Fibroblast of pulmonary artery (primary cell): ENCODE measurements at regions not wholly inside any gene's neighbourhood (a gene's known extent, or its start where the extent isn't known, plus 50 kb on each side); places are given as distances from the start of the nearest gene placed in this dataset.

Source experiments
- DNase-seq: peaks from one replicate; pipeline ENCODE4 v3.0.0-alpha.2; 2010; ENCODE audit warnings: low read depth
- H3K4me3 ChIP-seq: replicated peaks from 2 replicates; pipeline ENCODE4 v1.5.1; 2011; ENCODE audit warnings: low read depth, mild to moderate bottlenecking, control low read depth, low read length, moderate library complexity
- CTCF ChIP-seq: IDR thresholded peaks from 2 replicates; pipeline ENCODE4 v1.5.1; 2011; ENCODE audit warnings: mild to moderate bottlenecking, control low read depth, low read length, inconsistent platforms; ENCODE audit errors: missing control alignments

DNA sequence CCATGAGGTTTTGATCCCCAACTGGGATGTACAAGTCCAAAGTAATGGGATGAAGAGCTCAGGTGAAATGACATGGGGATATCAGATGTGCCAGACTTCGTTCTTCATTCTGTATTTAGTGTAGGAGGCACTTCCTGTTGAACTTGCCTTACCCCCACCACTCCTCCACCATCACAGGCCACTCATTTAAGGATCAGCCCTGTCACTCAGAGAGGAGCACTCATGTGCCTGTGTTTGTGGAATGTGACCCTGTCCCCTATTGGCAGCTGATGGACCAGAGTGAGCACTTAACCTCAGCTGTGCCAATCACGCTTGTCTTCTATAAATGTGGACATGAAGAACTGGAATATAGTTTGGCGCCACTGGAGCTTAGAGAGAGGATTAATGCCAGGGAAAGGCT is 91.4 kb upstream of the CTTNBP2NL start:
- no peak for TF ChIP-seq CTCF
- no peak for DNase-seq
- H3K4me3 ChIP-seq = no peak overlapping the region

DNA sequence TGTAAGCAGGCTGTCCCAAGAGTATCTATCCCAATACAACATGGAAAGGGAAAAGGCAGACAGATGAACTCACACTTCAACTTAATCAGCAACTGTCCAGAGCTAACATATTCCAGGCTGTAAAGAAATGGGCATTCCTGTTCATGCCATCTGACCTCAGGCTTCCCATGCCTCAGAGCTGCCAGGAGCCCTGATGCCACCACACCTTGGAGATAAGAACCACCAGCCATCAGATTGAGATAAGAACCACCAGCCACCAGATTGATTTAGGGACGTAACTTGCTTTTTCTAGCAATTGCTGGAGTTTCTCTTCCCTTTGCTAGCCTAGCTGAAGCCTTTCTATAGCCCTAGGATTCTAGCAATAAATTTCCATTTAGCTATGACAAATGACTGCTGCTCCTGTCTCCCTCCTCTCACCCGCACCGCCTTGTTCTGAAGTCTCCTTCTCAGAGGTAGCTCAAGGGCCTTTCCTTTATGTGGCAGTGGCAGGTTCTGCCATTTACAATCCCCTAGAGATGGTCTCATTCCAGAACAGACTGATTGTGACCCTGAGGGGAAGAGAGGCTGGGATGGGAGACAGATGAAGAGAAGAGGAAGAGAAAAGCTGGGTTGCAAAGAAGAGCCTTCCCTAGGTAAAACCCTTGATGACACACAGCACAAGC is 88.0 kb upstream of the CTTNBP2NL start:
- TF ChIP-seq CTCF = no peak
- DNase-seq = no peak

GRCh38 chr1:112308716-112309115 is 87.3 kb upstream of the CTTNBP2NL start:
- DNase-seq = no peak
- TF ChIP-seq CTCF = no peak
- no peak overlapping the region for H3K4me3 ChIP-seq

More for the DNA sequence above, 88.0 kb upstream of the CTTNBP2NL start:
- no peak overlapping the region for H3K4me3 ChIP-seq

DNA sequence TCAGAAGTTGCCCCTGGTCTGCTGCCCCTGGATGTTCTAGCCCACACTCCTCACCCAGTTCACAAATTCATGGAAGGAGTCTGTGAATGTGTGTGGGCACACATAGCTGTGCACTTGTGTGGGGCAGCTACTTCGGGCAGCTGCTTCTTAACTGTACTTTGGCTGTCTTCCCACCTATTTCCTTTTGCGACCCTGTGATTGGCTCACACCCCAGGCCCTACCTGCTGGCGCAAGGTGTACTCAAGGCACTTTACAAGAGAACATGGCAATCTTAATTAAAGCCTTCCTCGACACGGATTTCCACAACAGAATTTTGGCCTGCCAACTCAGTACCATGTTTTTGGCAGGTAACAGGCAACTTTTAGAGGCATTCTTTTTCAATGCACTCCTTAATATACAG is 86.5 kb upstream of the CTTNBP2NL start:
- no peak overlapping the region for H3K4me3 ChIP-seq
- no peak for TF ChIP-seq CTCF
- no peak for DNase-seq

DNA sequence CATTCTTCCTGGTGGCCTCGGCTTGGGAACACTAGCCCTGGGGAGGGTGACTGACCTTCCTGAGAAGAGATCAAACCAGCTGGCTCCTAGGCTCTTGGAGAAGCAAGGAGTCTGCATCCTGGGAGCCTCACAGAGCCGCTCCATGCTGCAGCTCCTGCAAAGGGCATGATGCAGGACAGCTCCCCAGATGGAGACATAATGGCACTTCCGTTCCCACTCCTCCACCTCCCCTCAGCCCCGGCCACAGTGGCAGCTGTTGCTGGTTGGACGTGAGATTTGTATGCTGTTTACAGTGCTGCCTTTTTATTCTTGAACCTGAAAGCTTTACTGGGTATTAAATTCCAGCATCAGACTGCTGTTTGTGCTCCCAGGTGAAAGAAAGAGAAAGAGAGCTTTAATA is 83.7 kb upstream of the CTTNBP2NL start:
- no peak for TF ChIP-seq CTCF
- no peak overlapping the region for H3K4me3 ChIP-seq
- no peak for DNase-seq

- no peak for DNase-seq
- no peak for TF ChIP-seq CTCF
- no peak overlapping the region for H3K4me3 ChIP-seq
These were observed 83.1 kb upstream of the CTTNBP2NL start for GRCh38 chr1:112312879-112313278.

DNA sequence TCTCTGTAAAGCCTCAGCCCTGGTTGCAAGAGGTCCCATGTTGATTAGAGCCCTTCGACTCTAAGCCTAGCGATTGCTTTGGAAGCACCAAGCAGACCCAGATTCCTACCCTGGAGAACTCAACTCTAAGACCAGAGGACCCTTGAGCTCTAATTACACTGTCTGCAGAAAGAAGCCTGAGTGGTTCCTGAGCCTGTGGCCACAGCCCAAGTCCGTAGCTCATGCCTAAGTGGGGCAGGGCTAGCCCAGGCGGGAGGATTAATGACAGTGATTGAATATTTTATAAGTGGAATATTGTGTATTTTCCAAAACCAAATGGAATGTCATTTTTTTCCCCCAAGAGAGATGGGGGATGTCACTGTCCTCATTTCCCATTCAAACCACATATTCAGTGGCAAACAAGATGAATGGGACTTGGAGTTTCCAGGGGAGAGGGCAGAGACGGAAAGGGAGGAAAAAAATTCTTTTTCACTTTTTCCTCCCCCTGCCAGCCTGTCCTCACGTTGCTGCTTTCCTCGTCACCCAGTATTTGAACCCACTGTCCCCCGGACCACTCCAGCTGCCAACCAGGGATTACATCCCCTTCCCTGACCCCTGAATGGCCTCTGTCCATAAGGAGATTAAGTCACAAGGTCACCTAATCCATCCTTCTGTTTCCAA is 79.6 kb upstream of the CTTNBP2NL start:
- DNase-seq = no peak
- H3K4me3 ChIP-seq = no peak overlapping the region
- no peak for TF ChIP-seq CTCF
